ENCODE measurements at regions not wholly inside any gene's neighbourhood (a gene's known extent, or its start where the extent isn't known, plus 50 kb on each side); places are given as distances from the start of the nearest gene placed in this dataset.
"Not testable (repeated sequence)": the region's sequence is repeated elsewhere in the genome, so short reads cannot be mapped to it uniquely, and the experiment has no call there.

GRCh38 chr6:141210901-141211300 lies 921.8 kb upstream of the GJE1 start:
- no peaks in the 10 kb centered on the region for H3K36me3 Mint-ChIP-seq
- no peak overlapping the region for H3K4me3 Mint-ChIP-seq
- intact Hi-C loops (cut with micrococcal nuclease): no loop called here
- DNase-seq: no peak
- H3K27me3 Mint-ChIP-seq: no peaks in the 10 kb centered on the region
- POLR2A ChIA-PET: no interaction called here
- CTCF ChIA-PET: no interaction called here
- H3K27ac Mint-ChIP-seq: no peak overlapping the region
- no peaks in the 10 kb centered on the region for H3K4me1 Mint-ChIP-seq (ENCODE audit: low read depth)
- H3K9me3 Mint-ChIP-seq: no peaks in the 10 kb centered on the region

GRCh38 chr6:141209890-141210289 lies 922.8 kb upstream of the GJE1 start:
- Mint-ChIP-seq H3K36me3 (no peaks in the 10 kb centered on the region), H3K27me3 (no peaks in the 10 kb centered on the region), H3K9me3 (no peaks in the 10 kb centered on the region), H3K4me3 (no peak overlapping the region), H3K27ac (no peak overlapping the region), H3K4me1 (ENCODE audit: low read depth) (no peaks in the 10 kb centered on the region)
- ChIA-PET POLR2A (no interaction called here), CTCF (no interaction called here)
- no peak for DNase-seq
- intact Hi-C loops (cut with micrococcal nuclease): no loop called here

- Mint-ChIP-seq H3K27ac (no peak overlapping the region), H3K9me3 (no peaks in the 10 kb centered on the region), H3K36me3 (no peaks in the 10 kb centered on the region), H3K4me3 (no peak overlapping the region), H3K4me1 (ENCODE audit: low read depth) (no peaks in the 10 kb centered on the region), H3K27me3 (no peaks in the 10 kb centered on the region)
- intact Hi-C loops (cut with micrococcal nuclease): no loop called here
- POLR2A ChIA-PET: no interaction called here
- CTCF ChIA-PET: no interaction called here
- no peak for DNase-seq
Observed at GRCh38 chr6:141208101-141208500, 924.6 kb upstream of the GJE1 start.

- intact Hi-C loops (cut with micrococcal nuclease): no loop called here
- CTCF ChIA-PET: no interaction called here
- Mint-ChIP-seq H3K36me3 (no peaks in the 10 kb centered on the region), H3K4me3 (no peak overlapping the region), H3K27ac (no peak overlapping the region), H3K9me3 (no peaks in the 10 kb centered on the region), H3K4me1 (ENCODE audit: low read depth) (peaks cover 2% of the 10 kb centered on the region), H3K27me3 (no peaks in the 10 kb centered on the region)
- POLR2A ChIA-PET: no interaction called here
- no peak for DNase-seq
Observed at GRCh38 chr6:141203902-141204575, 928.7 kb upstream of the GJE1 start.

GRCh38 chr6:141202626-141203025 lies 930.1 kb upstream of the GJE1 start:
- peaks cover 3% of the 10 kb centered on the region for H3K4me1 Mint-ChIP-seq (ENCODE audit: low read depth)

GRCh38 chr6:141199074-141199473 lies 933.7 kb upstream of the GJE1 start:
- intact Hi-C loops (cut with micrococcal nuclease): no loop called here
- CTCF ChIA-PET: no interaction called here
- Mint-ChIP-seq H3K27ac (no peak overlapping the region), H3K27me3 (no peaks in the 10 kb centered on the region), H3K4me1 (ENCODE audit: low read depth) (peaks cover 3% of the 10 kb centered on the region), H3K9me3 (no peaks in the 10 kb centered on the region), H3K4me3 (no peak overlapping the region), H3K36me3 (no peaks in the 10 kb centered on the region)
- DNase-seq: no peak
- POLR2A ChIA-PET: interaction anchor here (0.6 kb wide), 1 partner anchor 59 kb away, joined by 3 read pairs; no protein-coding TSS in a partner anchor

More at GRCh38 chr6:141202626-141203025, 930.1 kb upstream of the GJE1 start:
- no peaks in the 10 kb centered on the region for H3K9me3 Mint-ChIP-seq
- ChIA-PET CTCF (no interaction called here), POLR2A (no interaction called here)
- no peaks in the 10 kb centered on the region for H3K36me3 Mint-ChIP-seq
- H3K4me3 Mint-ChIP-seq: no peak overlapping the region
- no peaks in the 10 kb centered on the region for H3K27me3 Mint-ChIP-seq
- intact Hi-C loops (cut with micrococcal nuclease): no loop called here
- DNase-seq: no peak
- no peak overlapping the region for H3K27ac Mint-ChIP-seq

- Mint-ChIP-seq H3K27me3 (no peaks in the 10 kb centered on the region), H3K36me3 (no peaks in the 10 kb centered on the region), H3K27ac (no peak overlapping the region), H3K9me3 (peaks cover 3% of the 10 kb centered on the region), H3K4me3 (no peak overlapping the region), H3K4me1 (ENCODE audit: low read depth) (peaks cover 3% of the 10 kb centered on the region)
- POLR2A ChIA-PET: no interaction called here
- intact Hi-C loops (cut with micrococcal nuclease): no loop called here
- DNase-seq: no peak
- CTCF ChIA-PET: no interaction called here
Observed at GRCh38 chr6:141195251-141195832, 937.4 kb upstream of the GJE1 start.

GRCh38 chr6:141183368-141183767 lies 949.4 kb upstream of the GJE1 start:
- no peak overlapping the region for H3K27ac Mint-ChIP-seq
- H3K27me3 Mint-ChIP-seq: no peaks in the 10 kb centered on the region
- intact Hi-C loops (cut with micrococcal nuclease): no loop called here
- peaks cover 20% of the 10 kb centered on the region for H3K9me3 Mint-ChIP-seq
- ChIA-PET CTCF (no interaction called here), POLR2A (no interaction called here)
- no peaks in the 10 kb centered on the region for H3K36me3 Mint-ChIP-seq
- DNase-seq: no peak
- H3K4me3 Mint-ChIP-seq: no peak overlapping the region
- H3K4me1 Mint-ChIP-seq (ENCODE audit: low read depth): no peaks in the 10 kb centered on the region

- intact Hi-C loops (cut with micrococcal nuclease); H3K27ac Mint-ChIP-seq; H3K4me3 Mint-ChIP-seq; DNase-seq; H3K27me3 Mint-ChIP-seq; POLR2A ChIA-PET; H3K36me3 Mint-ChIP-seq; H3K9me3 Mint-ChIP-seq; H3K4me1 Mint-ChIP-seq (ENCODE audit: low read depth); CTCF ChIA-PET: not testable (repeated sequence)
Observed at GRCh38 chr6:141175458-141175857, 957.3 kb upstream of the GJE1 start.

- intact Hi-C loops (cut with micrococcal nuclease): no loop called here
- H3K4me1 Mint-ChIP-seq (ENCODE audit: low read depth): no peaks in the 10 kb centered on the region
- no peaks in the 10 kb centered on the region for H3K36me3 Mint-ChIP-seq
- no peak overlapping the region for H3K4me3 Mint-ChIP-seq
- no peak overlapping the region for H3K27ac Mint-ChIP-seq
- POLR2A ChIA-PET: no interaction called here
- no peaks in the 10 kb centered on the region for H3K9me3 Mint-ChIP-seq
- no peak for DNase-seq
- CTCF ChIA-PET: no interaction called here
- H3K27me3 Mint-ChIP-seq: peaks cover 2% of the 10 kb centered on the region
Observed at GRCh38 chr6:141174932-141175331, 957.8 kb upstream of the GJE1 start.

GRCh38 chr6:141173529-141173928 lies 959.2 kb upstream of the GJE1 start:
- H3K27me3 Mint-ChIP-seq: peaks cover 2% of the 10 kb centered on the region
- no peak overlapping the region for H3K4me3 Mint-ChIP-seq
- no peaks in the 10 kb centered on the region for H3K4me1 Mint-ChIP-seq (ENCODE audit: low read depth)
- H3K9me3 Mint-ChIP-seq: no peaks in the 10 kb centered on the region
- CTCF ChIA-PET: no interaction called here
- POLR2A ChIA-PET: no interaction called here
- H3K27ac Mint-ChIP-seq: no peak overlapping the region
- no peak for DNase-seq
- no peaks in the 10 kb centered on the region for H3K36me3 Mint-ChIP-seq
- intact Hi-C loops (cut with micrococcal nuclease): no loop called here

- H3K9me3 Mint-ChIP-seq: no peaks in the 10 kb centered on the region
- H3K36me3 Mint-ChIP-seq: no peaks in the 10 kb centered on the region
- intact Hi-C loops (cut with micrococcal nuclease): no loop called here
- DNase-seq: no peak
- no peak overlapping the region for H3K27ac Mint-ChIP-seq
- no peak overlapping the region for H3K4me3 Mint-ChIP-seq
- no peaks in the 10 kb centered on the region for H3K4me1 Mint-ChIP-seq (ENCODE audit: low read depth)
- peaks cover 2% of the 10 kb centered on the region for H3K27me3 Mint-ChIP-seq
- ChIA-PET CTCF (no interaction called here), POLR2A (no interaction called here)
Observed at GRCh38 chr6:141169419-141169818, 963.3 kb upstream of the GJE1 start.

GRCh38 chr6:141167945-141168344 lies 964.8 kb upstream of the GJE1 start:
- ChIA-PET CTCF (no interaction called here), POLR2A (no interaction called here)
- Mint-ChIP-seq H3K4me3 (no peak overlapping the region), H3K27ac (no peak overlapping the region), H3K4me1 (ENCODE audit: low read depth) (no peaks in the 10 kb centered on the region), H3K27me3 (peaks cover 2% of the 10 kb centered on the region), H3K9me3 (no peaks in the 10 kb centered on the region), H3K36me3 (no peaks in the 10 kb centered on the region)
- DNase-seq: no peak
- intact Hi-C loops (cut with micrococcal nuclease): no loop called here
